ENCODE measurements at regions not wholly inside any gene's neighbourhood (a gene's known extent, or its start where the extent isn't known, plus 50 kb on each side); places are given as distances from the start of the nearest gene placed in this dataset.
"Not testable (repeated sequence)": the region's sequence is repeated elsewhere in the genome, so short reads cannot be mapped to it uniquely, and the experiment has no call there.

DNA sequence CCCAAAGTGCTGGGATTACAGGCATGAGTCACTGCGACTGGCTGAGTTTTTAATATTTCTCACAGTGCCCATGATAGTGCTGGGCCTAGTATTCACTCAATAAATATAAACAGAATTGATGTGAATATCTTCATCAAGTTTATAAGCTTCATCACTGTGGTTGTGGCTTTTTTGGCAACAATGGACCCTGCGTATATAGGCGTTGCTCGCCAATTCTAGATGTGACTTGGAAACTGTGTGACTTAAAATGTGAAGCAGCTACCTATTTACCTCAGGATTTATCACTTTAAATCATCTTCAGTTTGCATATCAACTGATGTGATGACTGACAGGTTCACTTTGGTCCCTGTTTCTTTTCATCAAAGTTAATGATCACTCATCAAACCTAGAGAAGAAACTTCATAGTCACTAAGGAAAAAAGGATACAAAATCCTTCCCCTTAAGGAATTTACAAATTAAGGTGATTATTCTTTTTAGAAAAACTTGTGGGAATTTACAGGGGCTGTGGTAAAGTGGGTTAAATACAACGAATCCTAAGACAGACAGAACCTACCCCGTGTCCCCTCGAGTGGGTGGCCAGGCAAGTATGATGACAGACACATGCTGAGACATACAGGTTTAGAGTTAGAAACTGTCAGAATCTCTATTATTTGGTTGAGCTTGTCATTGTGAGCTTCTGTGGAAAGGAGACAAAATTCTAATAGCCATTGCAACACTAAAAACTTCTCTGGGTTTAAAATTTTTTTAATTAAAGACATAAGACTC lies 101.3 kb downstream of the AKAP11 start:
- DNase-seq (ENCODE audit: low read depth in 2 of 2, low spot score in 1 of 2), result no peak

DNA sequence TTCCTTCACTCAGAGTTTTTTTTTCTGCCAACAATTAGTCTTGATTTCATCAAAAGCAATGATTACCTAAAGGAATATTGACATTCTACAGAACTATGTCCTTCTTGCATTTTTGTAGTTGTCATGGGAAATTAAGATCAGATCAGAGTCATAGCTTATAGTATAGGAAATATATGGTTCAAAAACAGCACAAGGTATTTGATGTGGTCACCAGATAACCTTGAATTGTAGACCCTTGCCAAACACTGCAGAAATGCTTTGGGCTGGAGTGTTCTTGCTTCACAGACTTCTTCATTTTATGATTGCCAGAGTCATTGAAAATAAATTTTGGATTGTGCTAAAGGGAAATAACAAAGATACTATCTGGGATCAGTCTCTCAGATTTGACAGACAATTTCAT lies 103.7 kb downstream of the AKAP11 start:
- DNase-seq (ENCODE audit: low read depth in 2 of 2, low spot score in 1 of 2), result no peak

DNA sequence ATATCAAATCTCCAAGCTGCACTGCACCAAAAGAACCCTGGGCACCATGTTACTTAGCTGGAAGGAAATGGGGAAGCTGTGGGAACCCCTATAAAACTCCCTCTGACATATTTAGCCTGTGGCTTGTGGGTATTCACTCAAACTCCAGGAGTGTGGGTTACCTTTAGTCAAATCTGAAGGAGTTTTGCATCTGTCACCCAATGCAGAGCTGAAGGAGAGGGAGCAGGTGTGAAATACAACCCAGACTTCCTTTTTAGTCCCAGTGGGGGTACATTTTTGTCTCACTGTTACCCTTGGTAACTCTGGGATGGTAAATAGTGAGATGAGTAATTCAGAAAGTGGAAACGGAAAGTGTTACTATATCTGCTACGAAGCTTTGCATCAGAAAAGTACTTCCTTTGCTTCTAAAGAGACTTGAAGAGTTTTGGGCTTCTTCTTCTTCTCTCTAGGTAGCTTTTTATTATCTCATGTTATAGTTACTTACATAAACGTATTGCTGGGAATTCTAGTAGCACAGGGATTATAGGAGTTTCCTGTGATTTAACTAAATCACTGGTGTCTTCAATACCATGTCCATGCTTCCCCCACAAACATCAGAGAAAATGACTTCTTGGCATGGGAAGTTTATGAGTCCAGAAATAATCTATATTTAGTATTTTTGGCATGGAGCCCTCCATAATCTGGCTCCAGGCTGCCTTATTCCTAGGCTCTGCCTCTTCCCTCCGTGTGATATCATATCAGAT lies 105.9 kb downstream of the AKAP11 start:
- DNase-seq (ENCODE audit: low read depth in 2 of 2, low spot score in 1 of 2), result no peak

DNA sequence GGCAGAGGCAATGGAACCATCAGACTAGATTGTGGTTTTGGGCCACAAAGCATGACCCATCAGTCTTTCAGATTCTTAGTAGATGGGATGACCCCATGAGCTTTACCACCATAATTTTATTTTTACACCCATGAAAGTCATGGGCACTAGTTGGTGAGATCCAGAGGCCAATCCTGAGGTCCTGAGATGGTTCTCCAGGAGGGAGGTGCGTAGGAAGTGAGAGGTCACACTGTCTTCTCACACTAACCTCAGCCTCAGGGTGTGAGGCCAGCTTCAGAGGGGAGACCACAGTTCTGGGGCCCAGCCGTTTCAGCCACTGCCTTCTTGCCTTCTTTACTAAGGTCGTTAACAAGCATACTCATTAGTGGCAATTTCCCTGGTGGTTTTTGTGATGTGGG lies 106.4 kb downstream of the AKAP11 start:
- no peak for DNase-seq (ENCODE audit: low read depth in 2 of 2, low spot score in 1 of 2)

DNA sequence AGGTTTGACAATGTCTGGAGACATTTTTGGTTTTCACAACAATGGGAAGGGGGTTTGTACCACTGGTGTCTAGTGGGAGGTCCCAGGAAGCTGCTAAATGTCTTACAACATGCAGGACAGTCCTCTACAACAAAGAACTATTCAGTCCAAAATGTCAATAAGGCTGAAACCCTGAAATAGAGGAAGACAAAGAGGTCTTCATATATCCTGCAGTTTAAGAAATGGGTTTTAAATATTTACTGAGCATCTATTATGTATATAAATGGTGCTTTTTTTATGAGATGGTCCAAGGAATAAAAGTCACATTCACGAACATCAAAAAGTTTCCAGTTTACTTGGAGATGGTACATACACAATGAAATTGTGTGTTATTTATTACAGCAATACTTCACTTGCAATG lies 107.3 kb downstream of the AKAP11 start:
- DNase-seq (ENCODE audit: low read depth in 2 of 2, low spot score in 1 of 2), result no peak

DNA sequence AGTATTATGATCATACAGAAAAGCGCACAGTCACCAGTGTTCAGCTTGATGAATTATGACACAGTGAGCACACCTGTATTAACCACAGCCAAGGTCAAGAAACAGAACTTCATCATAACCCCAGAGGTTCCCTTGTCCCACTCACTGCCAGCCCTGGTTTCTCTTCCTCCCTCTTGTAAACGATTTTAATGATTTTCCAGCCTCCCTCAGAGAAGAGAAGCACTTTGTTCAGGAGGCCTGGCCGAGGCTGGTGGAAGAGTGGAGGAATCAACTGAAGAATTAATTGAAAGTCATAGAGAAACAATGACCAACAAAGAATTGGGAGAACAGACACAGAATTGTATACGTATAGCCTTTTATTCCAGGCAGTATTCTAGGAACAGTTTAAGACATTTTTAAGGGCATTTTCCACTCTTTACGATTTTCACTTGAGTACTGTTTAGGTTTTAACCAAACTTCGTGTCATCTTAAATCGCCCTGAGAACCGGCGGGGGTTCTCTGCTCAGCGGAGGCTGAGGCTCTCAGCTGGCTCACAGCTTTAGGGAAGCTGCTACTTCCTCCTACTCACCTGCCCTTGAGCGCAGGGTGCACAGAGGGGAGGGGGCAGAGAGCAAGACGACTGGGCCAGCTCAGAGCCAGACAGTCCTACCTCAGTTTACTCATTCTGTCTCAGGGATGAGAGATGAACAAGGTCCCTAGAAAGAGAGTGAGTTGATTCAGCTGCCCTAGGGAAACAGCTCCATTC lies 108.6 kb downstream of the AKAP11 start:
- DNase-seq (ENCODE audit: low read depth in 2 of 2, low spot score in 1 of 2), result no peak

DNA sequence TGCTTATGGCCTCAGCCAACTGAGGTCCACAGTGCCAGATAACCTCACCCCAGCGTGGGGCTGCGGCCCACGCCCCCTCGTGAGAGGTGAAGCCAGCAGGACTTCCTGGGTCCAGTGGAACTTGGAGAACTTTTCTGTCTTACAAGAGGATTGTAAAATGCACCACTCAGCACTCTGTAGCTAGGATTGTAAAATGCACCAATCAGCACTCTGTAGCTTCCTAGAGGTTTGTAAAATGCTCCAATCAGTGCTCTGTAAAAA lies 109.1 kb downstream of the AKAP11 start:
- no peak for DNase-seq (ENCODE audit: low read depth in 2 of 2, low spot score in 1 of 2)

DNA sequence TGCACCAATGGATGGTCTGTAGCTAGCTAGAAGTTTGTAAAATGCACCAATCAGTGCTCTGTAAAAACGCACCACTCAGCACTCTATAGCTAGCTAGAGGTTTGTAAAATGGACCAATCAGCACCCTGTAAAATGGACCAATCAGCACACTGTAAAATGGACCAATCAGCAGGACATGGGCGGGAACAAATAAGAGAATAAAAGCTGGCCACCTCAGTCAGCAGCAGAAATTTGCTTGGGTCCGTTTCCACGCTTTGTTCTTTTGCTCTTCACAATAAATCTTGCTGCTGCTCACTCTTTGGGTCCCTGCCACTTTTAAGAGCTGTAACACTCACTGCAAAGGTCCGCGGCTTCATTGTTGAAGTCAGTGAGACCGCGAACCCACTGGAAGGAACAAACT lies 109.5 kb downstream of the AKAP11 start:
- DNase-seq (ENCODE audit: low read depth in 2 of 2, low spot score in 1 of 2), result not testable (repeated sequence)

DNA sequence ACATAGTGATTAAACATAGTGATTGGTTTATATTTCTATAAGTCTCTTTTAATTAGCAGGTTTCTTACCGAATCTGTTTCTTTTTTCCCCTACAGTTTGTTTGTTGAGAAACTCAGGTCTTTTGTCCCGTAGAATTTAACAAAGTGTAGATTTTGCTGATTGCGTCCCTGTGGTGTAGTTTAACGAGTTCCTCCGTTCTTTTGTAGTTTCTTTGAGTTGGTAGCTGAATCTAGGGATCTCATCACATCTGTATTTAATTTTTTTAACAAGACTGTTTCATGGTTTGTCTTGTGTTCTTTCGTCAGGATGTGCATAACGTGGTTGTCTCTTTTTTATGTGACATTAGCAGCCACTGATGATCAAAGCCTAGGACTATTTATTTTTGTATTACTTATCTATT lies 111.1 kb downstream of the AKAP11 start:
- DNase-seq (ENCODE audit: low read depth in 2 of 2, low spot score in 1 of 2), result no peak

DNA sequence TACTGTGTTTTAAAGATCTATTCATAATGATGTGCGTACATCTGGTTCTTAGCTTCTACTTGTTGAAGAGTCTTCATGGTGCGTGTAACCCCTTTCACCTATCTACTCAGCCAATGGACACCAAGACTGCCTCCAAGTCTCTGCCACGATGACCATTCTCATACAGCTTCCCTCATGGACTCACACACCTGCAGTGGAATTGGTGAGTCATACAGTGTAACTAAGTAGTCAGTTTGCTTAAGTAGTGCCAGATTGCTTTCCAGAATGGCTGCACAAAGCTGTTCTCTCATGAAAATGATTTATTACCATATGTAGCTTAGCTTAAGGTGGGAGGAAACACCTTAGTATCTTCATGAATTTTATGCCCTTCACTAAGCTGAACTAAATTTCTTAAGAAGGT lies 112.3 kb downstream of the AKAP11 start:
- no peak for DNase-seq (ENCODE audit: low read depth in 2 of 2, low spot score in 1 of 2)

DNA sequence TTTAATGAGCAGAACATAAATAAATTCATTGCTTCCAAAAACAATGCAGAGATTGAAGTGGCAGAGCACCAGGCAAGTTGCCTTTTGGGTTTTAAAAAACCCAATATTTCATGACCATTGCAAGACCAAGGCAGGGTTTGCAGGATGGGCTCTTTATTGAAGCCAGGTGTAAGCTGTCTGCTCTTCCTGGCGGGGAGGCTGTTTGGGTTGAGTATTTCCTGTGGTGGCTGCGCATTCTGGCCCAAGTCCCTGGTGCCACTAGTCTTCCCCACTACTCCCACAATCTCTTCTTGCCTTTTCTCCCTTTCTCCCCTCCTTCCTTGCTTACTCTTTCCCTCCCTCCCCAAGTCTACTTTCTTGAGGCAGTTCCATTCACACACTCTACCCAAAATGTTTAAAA lies 116.4 kb downstream of the AKAP11 start:
- DNase-seq (ENCODE audit: low read depth in 2 of 2, low spot score in 1 of 2), result no peak

DNA sequence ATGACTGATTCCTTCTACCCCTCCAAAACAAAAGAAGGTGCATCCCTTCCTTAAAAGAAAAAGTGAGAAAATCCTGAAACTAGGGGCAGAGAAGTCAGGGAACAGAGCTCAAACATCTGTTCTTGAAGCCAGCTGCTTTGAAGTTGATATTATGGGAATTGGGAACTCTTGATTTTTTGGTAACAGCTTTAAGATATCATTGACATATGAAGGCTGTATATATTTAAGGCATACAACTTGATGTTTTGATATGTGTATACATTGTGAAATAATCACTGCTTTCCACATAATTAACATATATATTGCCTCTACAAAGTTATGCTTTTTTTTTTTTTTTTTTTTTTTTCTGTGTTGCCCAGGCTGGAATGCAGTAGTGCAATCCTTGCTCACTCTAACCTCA lies 117.1 kb downstream of the AKAP11 start:
- no peak for DNase-seq (ENCODE audit: low read depth in 2 of 2, low spot score in 1 of 2)

DNA sequence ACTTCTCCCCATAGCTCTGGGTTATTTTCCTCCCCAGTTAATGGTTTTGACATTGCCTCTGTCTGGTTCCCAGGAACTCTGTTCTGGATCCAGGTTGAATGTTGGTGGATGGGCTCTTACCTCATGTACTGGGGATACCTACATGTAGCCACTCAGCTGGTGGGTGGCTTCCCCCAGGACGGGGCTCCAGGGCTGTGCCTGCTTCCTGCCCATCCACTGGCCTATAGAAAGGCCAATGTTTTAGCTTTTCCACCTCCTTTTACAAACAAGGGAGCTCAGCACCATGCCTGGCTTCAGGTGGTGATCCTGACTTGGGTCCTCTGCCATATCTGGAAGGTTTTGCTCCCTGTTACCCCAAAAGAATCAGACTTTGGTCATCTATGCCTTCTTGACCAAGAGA lies 120.2 kb downstream of the AKAP11 start:
- no peak for DNase-seq (ENCODE audit: low read depth in 2 of 2, low spot score in 1 of 2)

DNA sequence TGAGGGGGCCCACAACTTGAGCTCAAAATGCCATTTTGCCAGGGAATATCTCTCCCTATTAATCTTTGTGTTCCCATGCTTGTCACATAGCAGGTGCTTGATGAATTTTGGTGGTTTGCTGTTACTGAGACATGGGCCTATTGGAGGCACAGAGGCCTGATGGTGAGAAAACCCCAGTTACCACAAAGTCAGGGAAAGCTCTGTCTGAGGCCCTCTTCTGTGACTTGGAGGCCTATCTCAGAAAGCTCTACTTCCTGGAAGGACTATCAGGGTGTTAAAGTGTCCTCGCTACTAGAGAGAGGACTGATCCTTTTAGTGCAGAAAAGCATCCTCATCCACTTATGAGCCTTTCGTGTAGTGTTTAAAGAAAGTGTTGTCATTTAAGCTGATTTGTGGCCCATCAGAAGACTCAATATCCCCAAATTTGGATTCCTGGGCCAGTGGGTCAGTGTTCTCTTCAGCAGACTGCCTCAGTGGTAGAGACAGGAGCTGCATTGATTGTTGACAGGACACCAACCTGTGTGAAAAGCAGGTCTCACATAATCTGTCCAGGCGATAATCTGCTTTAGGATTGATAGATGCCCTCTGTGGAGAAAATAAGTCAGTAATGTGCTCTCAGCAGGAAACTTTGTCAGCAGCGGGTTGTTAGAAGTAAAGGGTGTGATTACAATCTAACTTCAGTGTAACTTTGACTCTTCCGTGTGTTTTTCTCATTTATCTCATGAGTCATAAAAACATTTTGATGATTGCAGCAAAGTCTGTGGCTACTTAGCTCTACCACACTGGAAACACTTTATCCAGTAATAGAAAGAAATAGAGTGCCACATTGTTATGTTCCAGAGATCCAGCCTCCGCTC lies 121.0 kb downstream of the AKAP11 start:
- DNase-seq (ENCODE audit: low read depth in 2 of 2, low spot score in 1 of 2), result no peak

DNA sequence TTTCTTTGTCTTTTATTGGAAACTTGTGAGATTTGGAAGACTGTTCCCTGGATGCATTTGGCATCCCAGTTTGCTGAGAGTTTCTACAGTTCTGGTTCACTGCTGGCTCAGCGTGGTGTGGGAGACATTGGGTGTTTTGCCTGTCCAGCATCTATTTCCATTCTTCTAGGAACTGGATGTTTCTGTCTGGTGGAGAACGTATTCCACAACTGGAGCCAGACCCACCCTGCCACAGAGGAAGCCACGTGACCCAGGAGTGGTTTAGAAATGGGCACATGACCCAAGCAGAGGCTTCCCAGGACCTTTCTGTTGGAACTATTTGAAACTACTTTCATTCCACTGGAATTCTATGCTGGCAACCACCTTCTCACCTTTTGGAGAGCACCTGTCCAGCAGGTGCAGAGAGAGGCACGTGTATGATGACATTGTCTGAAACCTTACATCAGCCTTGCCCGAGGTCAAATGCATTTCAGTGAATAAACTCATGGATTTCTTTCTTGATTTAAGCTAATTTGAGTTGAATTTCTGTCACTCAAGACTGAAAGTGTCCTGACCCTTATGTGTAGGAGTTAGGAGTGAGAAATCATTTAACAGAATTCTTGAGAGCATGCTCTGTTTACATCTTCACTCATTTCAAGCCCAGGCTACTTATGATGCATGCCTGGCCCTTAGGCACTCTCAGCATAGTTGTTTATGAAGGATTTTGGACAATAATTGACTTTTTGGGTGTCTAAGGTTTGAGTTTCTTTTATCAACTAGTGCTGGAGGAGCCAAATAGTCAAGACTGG lies 121.8 kb downstream of the AKAP11 start:
- no peak for DNase-seq (ENCODE audit: low read depth in 2 of 2, low spot score in 1 of 2)

DNA sequence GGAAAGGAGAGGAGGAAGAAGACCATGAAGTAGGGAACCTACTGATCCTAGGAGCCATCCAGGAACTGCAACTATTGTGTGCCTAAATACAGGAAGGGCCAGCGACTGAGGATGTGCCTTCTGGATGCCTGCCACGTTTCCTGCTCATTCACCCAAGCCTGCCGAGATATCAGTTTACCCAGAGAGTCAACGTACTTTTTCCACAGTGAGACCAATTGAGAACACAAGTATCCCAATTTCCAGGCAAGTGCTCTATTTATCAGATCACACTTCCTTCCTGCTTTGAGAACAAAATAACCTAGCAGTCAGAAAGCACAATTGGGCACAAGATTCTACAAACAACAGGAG lies 122.4 kb downstream of the AKAP11 start:
- DNase-seq (ENCODE audit: low read depth in 2 of 2, low spot score in 1 of 2), result no peak

DNA sequence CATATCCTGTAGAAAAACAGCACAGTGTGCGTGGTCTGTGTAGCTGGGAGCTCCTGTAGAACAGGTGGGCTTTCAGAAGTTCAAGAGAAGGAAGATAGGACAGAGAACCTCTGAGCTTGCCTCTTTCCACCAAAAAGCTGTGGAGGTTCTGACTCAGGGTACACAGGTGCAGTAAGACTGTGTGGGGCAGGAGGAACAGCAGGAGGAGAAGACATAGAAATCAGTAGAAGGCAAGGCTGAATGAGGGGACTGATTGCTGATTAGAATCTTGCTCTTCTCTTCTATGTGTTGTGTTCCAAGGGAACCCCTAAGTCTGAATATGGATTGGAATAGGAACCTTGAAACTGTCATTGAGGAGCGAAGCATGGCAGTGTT lies 122.7 kb downstream of the AKAP11 start:
- DNase-seq (ENCODE audit: low read depth in 2 of 2, low spot score in 1 of 2), result no peak

DNA sequence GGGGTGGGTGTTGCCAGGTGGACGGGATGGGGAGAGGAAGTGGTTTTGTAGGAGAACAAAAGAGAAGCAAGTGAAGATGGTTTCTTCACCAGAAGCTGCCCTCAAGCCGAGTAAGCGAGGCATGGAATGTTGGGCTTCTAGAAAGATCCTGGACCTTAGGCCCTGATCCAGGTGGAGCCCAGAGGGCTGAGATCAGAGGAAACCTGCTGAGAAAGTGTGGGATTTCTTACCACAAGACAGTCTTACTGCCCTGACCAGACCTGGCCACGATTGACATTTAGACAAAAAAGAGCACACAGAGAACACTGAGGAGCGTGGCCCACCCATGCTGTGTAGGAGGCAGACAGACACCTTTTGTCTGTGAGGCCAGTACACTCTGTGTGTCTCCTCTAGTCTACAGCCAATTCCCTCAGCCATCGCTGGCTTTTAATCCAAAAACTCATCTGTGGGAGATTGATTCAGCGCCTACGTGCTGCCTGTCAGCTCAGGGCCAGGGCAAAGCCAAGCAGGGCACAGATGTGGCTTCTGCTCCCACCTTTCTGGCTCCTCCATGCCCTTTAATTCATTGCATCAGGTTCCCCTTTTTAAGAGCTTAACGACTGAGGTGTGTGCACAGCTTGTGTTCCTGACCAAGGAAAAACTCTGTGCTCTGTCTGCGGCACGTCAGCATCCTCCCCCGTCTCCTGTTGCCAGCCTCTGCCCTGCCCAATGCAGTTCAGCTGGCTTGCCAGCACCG lies 123.3 kb downstream of the AKAP11 start:
- no peak for DNase-seq (ENCODE audit: low read depth in 2 of 2, low spot score in 1 of 2)

DNA sequence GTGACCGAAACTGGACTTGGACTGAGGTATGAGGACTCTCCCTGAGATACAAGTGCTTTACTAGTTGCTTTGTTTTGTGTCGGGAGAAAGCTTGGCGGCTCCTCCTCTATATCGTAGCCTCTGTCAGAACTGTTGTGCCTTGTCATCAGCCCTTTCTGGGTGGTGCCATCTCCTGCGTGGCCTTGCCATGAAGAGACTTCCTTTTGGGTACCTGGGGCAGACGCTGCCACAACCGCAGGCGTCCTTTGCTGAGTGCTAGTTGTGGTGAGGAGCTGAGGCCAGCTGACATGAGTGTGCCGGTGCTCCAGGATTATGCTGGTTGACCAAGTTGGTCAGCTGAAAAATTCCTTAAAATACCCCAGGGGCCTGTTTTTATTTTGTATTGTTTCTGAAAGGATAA lies 124.5 kb downstream of the AKAP11 start:
- no peak for DNase-seq (ENCODE audit: low read depth in 2 of 2, low spot score in 1 of 2)
